ENCODE measurements at regions not wholly inside any gene's neighbourhood (a gene's known extent, or its start where the extent isn't known, plus 50 kb on each side); places are given as distances from the start of the nearest gene placed in this dataset.

GRCh38 chr7:26554952-26555351 lies 263.3 kb downstream of the SNX10 start:
- H3K9ac ChIP-seq = no peak overlapping the region
- no peaks in the 10 kb centered on the region for H3K36me3 ChIP-seq
- no peaks in the 10 kb centered on the region for H3K4me1 ChIP-seq
- no peaks in the 10 kb centered on the region for H3K9me3 Mint-ChIP-seq
- no peaks in the 10 kb centered on the region for H3K9me3 ChIP-seq (ENCODE audit: low read depth)
- H3K4me2 ChIP-seq = no peak overlapping the region
- H3F3A ChIP-seq (ENCODE audit: low read depth) = no peaks in the 10 kb centered on the region
- H3K36me3 Mint-ChIP-seq = no peaks in the 10 kb centered on the region
- no peak overlapping the region for H3K4me3 Mint-ChIP-seq
- H3K79me2 ChIP-seq (ENCODE audit: low read depth) = no peaks in the 10 kb centered on the region
- no peak overlapping the region for H2AFZ ChIP-seq (replicated peaks)
- no peak overlapping the region for H3K4me3 ChIP-seq
- no peaks in the 10 kb centered on the region for H3K27me3 ChIP-seq
- H3K27me3 Mint-ChIP-seq (ENCODE audit: insufficient read depth, low read depth) = peaks cover 4% of the 10 kb centered on the region
- peaks cover 6% of the 10 kb centered on the region for H3K4me1 Mint-ChIP-seq
- H3K27ac ChIP-seq = no peak overlapping the region
- H3K27ac Mint-ChIP-seq = no peak overlapping the region
- no peaks in the 10 kb centered on the region for H4K20me1 ChIP-seq (ENCODE audit: low read depth)
- no peak for DNase-seq (ENCODE audit: low spot score)
- no peak for TF ChIP-seq EZH2phosphoT487 (IDR thresholded peaks at IDR 0.05)
- no peak for TF ChIP-seq EZH2 (IDR thresholded peaks at IDR 0.05)
- TF ChIP-seq CTCF (IDR thresholded peaks at IDR 0.05) = no peak

GRCh38 chr7:26556061-26556881 lies 264.6 kb downstream of the SNX10 start:
- DNase-seq (ENCODE audit: low spot score) = no peak
- H3K27me3 Mint-ChIP-seq (ENCODE audit: insufficient read depth, low read depth) = peaks cover 6% of the 10 kb centered on the region
- Histone ChIP-seq H3K9ac (no peak overlapping the region), H3K9me3 (ENCODE audit: low read depth) (no peaks in the 10 kb centered on the region), H3K36me3 (no peaks in the 10 kb centered on the region), H3F3A (ENCODE audit: low read depth) (no peaks in the 10 kb centered on the region), H3K27ac (no peak overlapping the region), H3K4me3 (no peak overlapping the region), H4K20me1 (ENCODE audit: low read depth) (no peaks in the 10 kb centered on the region), H3K27me3 (no peaks in the 10 kb centered on the region), H3K4me1 (no peaks in the 10 kb centered on the region), H3K4me2 (no peak overlapping the region), H3K79me2 (ENCODE audit: low read depth) (no peaks in the 10 kb centered on the region), H2AFZ (replicated peaks) (peak overlapping the region; percentile 0)
- no peaks in the 10 kb centered on the region for H3K36me3 Mint-ChIP-seq
- H3K4me1 Mint-ChIP-seq = peaks cover 6% of the 10 kb centered on the region
- H3K9me3 Mint-ChIP-seq = no peaks in the 10 kb centered on the region
- TF ChIP-seq EZH2phosphoT487 (IDR thresholded peaks at IDR 0.05) = no peak
- H3K27ac Mint-ChIP-seq = no peak overlapping the region
- no peak overlapping the region for H3K4me3 Mint-ChIP-seq

GRCh38 chr7:26560526-26561256 lies 269.0 kb downstream of the SNX10 start:
- no peak overlapping the region for H3K4me2 ChIP-seq
- no peaks in the 10 kb centered on the region for H3K9me3 ChIP-seq (ENCODE audit: low read depth)
- no peaks in the 10 kb centered on the region for H3K27me3 ChIP-seq
- H3K9ac ChIP-seq = no peak overlapping the region
- no peaks in the 10 kb centered on the region for H3K9me3 Mint-ChIP-seq
- H3K4me3 ChIP-seq = no peak overlapping the region
- no peaks in the 10 kb centered on the region for H3K36me3 ChIP-seq
- H3K79me2 ChIP-seq (ENCODE audit: low read depth) = no peaks in the 10 kb centered on the region
- H4K20me1 ChIP-seq (ENCODE audit: low read depth) = no peaks in the 10 kb centered on the region
- no peaks in the 10 kb centered on the region for H3K4me1 ChIP-seq
- H3K27me3 Mint-ChIP-seq (ENCODE audit: insufficient read depth, low read depth) = peaks cover 7% of the 10 kb centered on the region
- H3K4me3 Mint-ChIP-seq = no peak overlapping the region
- no peak overlapping the region for H2AFZ ChIP-seq (replicated peaks)
- no peak overlapping the region for H3K27ac ChIP-seq
- no peaks in the 10 kb centered on the region for H3K36me3 Mint-ChIP-seq
- H3K27ac Mint-ChIP-seq = no peak overlapping the region
- peaks cover 3% of the 10 kb centered on the region for H3K4me1 Mint-ChIP-seq
- no peak for DNase-seq (ENCODE audit: low spot score)
- no peaks in the 10 kb centered on the region for H3F3A ChIP-seq (ENCODE audit: low read depth)
- TF ChIP-seq EZH2phosphoT487 (IDR thresholded peaks at IDR 0.05) = no peak
- no peak for TF ChIP-seq EZH2 (IDR thresholded peaks at IDR 0.05)
- TF ChIP-seq CTCF (IDR thresholded peaks at IDR 0.05) = no peak

- Histone ChIP-seq H3K27me3 (no peaks in the 10 kb centered on the region), H3K9me3 (ENCODE audit: low read depth) (no peaks in the 10 kb centered on the region), H3K9ac (no peak overlapping the region), H3K4me3 (no peak overlapping the region), H3F3A (ENCODE audit: low read depth) (no peaks in the 10 kb centered on the region), H2AFZ (replicated peaks) (no peak overlapping the region), H3K79me2 (ENCODE audit: low read depth) (no peaks in the 10 kb centered on the region), H3K36me3 (no peaks in the 10 kb centered on the region), H3K27ac (no peak overlapping the region), H3K4me2 (no peak overlapping the region), H4K20me1 (ENCODE audit: low read depth) (no peaks in the 10 kb centered on the region), H3K4me1 (no peaks in the 10 kb centered on the region)
- TF ChIP-seq EZH2 (IDR thresholded peaks at IDR 0.05) = no peak
- no peak for TF ChIP-seq EZH2phosphoT487 (IDR thresholded peaks at IDR 0.05)
- peak; percentile 25 for TF ChIP-seq CTCF (IDR thresholded peaks at IDR 0.05)
- Mint-ChIP-seq H3K9me3 (no peaks in the 10 kb centered on the region), H3K4me1 (no peaks in the 10 kb centered on the region), H3K27me3 (ENCODE audit: insufficient read depth, low read depth) (peaks cover 7% of the 10 kb centered on the region), H3K36me3 (no peaks in the 10 kb centered on the region), H3K27ac (no peak overlapping the region), H3K4me3 (no peak overlapping the region)
- no peak for DNase-seq (ENCODE audit: low spot score)
Observed at GRCh38 chr7:26562841-26563240, 271.2 kb downstream of the SNX10 start.

All from neural progenitor cell (in vitro differentiated cells).